Inflammatory macrophage (primary cell): ENCODE measurements at regions not wholly inside any gene's neighbourhood (a gene's known extent, or its start where the extent isn't known, plus 50 kb on each side); places are given as distances from the start of the nearest gene placed in this dataset.

Source experiments
- DNase-seq, 2 donors: peaks; one replicate each; pipeline ENCODE4 v3.0.0-alpha.2; 2020 to 2022

DNA sequence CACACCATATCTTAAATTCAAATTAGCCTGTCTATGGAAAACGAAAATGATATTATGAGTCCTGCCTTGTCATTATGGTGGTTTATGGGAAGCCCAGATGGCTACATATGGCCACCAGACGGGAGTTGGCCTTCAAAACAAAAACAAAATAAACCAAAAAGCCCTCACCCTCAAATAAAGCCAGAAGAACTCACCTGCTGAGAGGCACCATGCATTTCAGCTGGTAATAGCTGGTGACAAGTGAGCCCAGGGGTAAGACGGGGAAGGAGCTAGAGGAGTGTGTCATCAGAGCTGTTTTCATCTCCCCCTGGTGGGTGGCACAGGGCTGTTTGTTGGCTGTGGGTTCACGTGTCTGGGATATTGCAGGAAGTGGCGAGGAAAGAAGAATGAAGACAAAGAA lies 152.9 kb downstream of the EFNB2 start:
- no peak for DNase-seq

DNA sequence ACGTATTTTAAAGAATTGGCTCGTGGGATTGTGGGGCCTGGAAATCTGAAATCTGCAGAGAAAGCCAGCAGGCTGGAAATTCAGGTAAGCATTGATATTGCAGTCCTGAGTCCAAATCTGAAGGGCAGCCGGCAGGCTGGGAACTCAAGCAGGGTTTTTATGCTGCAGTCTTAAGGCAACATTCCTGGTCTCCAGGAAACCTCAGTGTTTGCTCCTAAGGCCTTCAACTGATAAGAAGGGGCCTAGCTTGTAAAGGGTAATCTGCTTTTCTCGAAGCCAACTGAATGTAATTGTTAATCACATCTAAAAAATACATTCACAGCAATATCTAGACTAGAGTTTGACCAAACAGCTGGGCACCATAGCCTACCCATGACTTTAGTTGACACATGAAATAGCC lies 154.4 kb downstream of the EFNB2 start:
- DNase-seq: no peak

DNA sequence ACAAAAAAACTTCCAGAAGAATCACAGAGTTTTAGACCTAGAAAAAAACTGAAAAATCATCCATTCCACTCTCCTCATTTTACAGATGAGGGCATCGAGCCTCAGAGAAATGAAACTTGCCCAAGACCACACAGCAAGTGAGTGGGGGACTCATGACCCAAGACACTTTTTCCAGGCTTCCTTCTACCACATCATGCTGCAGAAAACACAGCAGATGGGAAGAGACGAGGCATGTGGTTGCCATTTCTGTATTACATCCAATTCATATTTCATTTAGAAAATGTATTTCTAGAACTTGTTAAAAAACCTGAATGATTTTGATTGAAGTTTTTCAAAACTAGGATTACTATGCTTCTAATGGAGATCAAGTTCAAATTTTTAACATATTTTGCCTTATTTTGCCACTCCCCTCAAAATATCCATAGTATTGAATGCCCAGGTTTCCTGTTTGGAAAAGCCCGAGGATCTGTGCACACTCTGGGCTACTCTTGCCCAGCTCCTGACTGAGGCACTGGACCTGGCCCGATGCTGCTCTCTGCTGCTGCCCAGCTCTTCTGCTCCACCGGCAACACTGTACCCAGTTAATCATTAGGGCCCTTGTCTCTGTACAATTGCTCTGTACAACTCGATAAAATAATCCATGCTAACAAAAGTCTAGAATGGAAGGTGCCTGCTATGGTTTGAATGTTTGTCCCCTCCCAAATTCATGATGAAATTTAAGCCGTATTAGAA lies 157.4 kb downstream of the EFNB2 start:
- DNase-seq: no peak

DNA sequence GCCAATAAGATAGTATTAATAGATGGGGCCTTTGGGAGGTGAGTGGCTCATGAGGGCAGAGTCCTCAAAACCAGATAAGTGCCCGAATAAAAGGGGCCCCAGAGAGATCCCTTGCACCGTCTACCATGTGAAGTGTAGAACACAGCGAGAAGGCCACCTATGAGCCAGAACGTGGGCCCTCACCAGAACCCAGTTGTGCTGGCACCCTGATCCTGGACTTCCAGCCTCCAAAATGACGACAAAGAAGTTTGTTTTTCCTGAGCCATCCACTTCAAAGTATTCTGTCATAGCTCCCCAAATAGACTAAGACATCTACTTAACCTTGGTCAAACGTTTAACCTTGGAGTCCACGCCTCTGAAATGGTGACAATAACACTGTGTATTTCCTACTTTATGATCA lies 158.1 kb downstream of the EFNB2 start:
- DNase-seq: no peak

DNA sequence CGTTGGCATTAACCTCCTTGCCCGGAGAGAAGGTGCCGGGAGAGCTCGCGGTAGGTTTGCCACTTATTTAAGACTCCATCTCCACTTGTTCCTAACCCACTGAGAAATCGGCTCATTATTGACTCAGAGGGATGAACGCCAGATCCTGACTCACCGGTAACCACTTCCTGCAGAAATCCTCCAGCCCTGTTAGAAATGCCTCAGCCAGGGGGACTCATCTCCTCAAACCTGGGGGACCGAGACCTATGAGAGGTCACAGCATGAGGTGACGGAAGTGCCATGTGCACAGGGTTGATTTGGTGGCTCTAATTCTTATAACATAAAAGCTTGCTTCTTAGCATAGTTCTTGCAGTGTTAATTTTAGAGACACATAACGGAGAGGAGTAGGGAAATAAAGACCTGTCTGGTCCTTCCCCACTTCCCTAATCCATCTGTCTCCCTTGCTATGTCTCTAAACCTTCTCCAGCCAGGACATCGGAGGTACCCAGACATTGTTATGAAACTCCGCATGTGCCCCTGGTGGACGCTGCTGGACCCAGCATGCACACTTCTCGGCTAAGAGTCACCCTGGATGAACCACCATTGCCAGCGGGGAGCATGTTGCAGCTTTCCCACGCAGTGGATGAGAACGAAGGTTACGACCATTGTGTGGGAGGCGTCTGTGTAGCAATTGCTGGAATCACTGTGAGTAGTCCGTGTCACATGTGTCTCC lies 158.9 kb downstream of the EFNB2 start:
- peak in 1 of 2 donors; percentile 34 for DNase-seq

DNA sequence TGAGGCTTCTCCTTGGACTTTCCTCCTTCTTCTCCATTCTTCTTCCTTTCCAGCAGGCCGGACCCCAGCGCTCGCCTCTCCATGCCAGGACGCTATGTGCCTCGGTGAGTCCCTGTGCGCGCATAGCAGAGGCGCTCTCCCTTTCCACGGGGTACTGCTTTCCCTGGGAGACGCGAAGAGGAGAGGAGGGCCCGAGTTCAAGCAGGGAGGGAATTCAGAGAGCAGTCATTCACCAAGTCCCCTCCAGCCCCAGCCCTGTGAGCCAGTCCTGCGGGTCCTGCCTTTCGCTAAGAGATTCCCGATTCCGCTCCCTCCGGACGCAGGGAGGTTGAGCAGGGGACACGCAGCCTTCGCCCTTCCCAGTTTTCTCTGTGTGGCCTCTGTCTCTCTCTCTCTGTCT lies 160.4 kb downstream of the EFNB2 start:
- DNase-seq: no peak

DNA sequence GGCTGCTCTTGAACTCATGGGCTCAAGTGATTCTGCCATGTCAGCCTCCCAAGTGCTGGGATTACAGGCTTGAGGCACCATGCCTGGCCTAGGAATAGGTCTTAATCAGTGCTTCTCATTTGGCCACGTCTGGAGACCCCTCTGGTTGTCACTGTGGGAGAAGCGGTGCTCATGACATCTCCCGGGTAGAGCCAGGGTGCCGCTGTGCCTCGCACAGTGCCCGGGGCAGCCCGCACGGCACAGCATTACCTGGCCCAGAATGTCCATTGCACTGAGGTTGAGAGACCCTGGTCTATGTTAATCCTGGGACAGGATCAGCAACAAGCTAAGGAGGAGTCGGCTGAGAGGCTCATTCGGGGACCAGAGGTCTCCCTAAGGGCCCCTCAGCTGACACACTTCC lies 160.8 kb downstream of the EFNB2 start:
- DNase-seq: no peak

DNA sequence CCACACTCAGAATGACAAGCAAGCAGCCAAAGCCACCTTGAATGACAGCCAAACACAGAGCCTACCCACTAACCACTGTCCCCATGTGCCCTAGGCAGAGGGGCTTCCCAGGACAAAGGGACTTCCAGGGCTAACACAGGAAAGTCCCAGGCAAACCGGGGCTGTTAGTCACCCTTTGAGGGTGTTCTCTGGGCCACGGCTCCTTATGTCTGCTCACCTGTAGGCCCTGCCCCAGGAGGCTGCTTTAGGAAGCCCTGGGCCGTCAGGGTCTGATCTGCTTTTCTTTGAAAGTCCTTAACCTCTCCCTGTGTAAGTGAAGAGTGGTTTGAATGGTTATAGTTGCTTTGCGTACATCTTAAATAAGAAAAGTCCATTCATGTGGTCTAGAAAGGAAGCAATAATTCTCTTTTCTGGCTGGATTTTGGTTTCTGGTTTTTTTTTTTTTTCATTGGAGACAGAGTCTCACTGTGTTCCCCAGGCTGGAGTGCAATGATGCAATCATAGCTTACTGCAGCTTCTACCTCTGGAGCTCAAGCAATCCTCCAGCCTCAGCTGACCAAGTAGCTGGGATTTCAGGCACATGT lies 161.4 kb downstream of the EFNB2 start:
- no peak for DNase-seq

DNA sequence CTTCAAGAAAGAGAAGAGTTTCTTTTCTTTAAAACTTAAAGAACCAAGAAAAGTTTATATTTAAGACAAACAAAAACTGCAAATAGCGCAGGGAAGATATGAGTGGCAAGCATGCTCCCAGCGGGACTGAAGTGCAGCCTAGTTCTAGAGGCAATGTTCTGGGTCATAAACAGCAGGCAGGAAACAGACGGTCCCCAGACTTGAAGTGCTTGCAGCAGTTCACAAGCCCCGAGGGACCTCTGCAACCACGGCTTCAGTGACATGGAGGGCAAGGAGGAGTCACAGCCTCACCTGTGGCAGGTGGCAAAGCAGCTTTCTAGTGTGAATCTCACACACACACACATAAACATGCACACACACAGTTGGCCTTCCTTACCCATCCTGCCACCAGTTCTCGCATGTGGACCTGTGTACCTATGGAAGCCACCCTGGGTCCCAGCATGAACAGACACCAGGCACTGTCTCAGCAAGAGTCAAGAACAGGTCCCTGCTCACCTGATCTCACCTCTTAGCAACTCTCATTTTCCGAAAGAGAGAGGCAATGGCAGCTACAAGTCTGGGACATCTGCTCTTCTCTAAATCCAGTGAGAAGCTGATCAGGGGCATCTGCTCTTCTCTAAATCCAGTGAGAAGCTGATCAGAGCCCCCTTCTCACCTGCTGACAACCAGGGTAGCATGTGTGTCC lies 162.0 kb downstream of the EFNB2 start:
- DNase-seq: no peak

DNA sequence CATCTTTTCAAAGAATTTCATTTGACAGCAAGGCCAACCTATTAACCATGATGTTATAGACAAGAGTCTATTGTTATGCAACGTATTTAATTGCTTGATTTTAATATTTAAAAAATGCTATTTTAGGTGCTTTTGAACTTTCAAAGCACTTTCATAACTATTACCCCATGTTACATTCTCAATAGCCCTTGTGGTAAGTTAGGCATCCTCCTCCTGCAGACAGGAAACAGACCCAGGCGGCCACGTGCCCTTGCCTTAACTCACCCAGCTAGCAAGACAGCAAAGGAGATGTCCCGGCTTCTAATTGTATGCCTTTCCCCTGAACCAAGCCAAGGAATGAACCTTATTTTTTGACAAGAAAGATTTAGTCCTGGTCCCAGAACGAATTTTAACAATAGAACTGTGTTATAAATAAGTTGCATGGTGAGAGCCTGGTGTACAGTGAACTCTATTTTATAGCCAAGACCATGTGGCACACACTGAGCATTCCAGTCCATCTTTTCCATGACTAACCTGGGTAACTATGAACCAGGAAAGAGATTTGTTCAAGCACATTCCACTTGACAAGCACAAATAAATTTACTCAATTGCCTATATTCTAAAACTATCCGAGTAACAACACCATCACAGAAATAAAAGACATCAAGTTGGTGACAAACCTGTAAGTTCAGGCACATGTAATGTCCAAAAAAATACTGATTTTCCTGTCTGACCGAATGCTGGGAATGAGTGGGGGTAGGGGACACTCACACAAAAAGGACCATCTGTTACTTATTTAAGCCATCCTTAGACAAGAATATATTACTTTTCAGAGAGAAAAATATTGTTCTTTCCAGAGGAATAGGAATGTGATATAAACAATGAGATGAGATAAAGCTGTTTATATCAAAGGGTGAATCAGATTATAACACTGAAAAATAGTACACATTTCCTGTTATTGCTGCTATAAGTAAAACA lies 163.0 kb downstream of the EFNB2 start:
- no peak for DNase-seq

DNA sequence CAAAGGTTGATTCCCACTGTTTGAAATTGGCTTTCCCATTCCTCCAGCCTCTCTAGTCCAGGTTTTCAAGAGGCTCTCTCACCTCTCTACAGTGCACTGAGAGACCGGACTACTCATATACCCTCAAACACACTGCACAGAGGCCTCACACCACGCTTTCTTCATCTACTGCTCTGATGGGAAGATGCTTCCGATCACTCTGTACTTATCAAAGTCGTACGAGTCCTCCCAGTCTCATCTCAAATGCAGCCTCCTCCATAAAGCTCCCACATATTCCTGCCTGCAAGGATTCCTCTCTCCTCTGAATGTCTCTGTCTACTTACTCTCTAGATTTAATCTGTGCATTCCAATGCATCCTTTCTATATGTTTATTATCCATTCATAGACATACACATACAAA lies 164.4 kb downstream of the EFNB2 start:
- DNase-seq: no peak

DNA sequence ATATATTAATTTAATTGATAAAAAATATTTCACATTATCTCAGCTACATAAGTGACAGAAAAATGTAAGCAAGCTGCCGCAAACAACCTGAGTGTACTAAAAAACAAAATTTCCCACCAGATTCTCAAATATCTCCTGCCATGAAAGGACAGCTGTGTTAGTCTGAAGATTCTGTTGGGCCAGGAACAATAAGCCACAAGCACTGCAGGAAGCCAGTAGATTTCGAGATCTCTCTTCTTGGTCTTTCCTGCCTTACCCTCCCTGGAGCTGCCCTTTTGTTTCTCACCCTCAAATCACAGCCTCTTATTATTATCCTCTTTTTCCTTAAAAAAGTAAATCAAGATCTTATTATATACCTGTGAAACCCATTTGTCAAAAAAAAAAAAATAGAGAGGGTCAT lies 165.6 kb downstream of the EFNB2 start:
- no peak for DNase-seq

DNA sequence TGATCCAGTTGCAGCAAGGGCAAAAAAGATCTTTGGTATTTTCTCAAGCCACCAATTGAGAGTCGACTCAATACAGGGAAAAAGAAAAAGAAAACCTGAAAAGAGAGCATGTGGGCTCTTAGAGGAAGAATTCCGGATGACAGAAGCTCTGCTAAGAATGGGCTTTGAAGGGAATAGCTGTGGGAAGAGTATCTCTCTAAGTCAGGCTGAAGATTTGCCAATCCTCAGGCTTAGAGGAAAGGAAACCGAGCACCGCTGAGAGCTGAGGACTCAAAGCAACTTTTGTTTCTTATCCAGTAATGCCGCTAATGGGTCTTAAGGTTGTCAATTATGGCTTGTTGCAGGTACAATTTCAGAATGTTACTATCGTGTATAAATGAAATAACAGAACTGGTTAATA lies 166.4 kb downstream of the EFNB2 start:
- DNase-seq: no peak

DNA sequence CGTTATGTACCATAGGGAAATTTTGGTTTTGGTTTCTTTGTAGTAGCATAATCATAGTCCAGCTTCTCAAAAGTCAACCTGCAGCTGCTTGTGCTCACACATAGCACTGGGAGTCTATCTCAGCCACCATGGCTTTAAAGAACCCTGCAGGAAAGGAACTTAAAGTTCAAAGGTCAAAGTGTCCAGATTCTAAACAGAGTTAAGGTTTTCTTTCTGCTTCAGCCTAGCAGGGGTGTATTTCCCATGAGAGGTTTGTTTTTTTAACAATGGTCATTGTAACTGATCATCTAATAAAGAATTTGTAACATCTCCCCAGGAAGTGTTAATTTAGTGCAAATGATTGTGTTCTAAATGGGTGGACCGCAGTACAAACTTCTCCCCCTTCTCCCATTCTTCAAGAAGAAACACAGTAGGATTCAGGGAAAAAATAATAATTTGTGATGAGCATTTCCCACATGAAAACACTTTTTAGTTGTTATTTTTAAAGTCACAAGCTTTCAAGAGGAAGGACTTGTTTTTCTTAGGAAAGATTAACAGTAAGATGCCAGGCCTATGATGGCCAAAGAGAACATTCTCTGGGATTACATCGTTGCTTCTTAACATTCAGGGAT lies 168.0 kb downstream of the EFNB2 start:
- no peak for DNase-seq

DNA sequence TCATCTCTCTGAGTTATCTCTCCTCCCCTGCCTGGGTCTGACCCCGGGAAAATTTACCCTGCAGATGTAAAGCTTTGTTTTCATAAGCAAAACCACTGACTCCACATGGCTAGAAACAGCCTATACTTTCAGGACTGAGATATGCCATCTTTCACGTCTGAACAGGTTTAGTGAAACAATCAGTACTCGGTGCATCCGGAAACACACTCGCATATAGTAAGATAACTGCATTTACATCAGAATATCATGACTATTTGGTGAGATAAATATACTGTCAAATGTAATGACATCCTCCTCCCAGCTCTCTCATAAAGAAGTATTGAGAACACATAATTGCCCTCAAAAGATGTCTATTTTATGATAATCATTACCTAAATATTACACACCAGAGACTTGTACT lies 172.8 kb downstream of the EFNB2 start:
- DNase-seq: no peak

DNA sequence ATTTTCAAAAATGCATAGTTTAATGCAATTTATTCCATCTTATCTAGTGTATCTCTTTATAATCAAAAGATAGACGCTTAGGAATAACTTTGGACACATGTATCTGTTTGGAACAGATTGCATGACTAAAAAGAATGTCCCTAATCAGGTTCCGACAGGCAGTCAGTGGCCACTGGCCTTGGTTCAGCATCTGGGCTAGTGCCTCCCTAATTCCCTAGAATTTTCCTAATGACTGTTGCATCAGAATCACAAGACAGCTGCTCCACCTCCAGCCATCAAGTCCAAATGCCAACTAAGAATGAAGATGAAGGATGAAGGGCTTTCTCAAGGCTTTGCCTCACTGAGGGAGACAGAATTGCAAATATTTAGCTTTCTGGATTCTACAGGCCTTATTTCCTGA lies 173.8 kb downstream of the EFNB2 start:
- no peak for DNase-seq

DNA sequence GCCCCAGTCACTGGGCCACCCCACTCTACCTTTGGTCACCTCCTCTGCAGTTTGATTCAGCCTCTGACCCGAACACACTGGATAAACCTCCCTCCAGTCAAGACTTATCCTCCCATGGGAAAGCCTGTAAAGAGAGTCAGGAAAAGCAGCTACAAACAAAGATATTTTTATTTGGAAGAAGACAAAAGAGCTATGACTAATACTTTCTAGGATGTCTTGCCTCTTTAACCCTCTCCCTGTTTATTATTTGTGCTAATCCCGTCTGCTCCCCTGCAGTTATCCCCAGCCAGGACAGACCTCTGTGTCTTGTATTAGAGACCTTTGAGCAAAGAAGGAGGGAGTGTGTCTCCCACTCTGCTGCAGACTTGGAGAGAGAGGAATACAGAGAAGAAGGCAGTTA lies 178.3 kb downstream of the EFNB2 start:
- no peak for DNase-seq

DNA sequence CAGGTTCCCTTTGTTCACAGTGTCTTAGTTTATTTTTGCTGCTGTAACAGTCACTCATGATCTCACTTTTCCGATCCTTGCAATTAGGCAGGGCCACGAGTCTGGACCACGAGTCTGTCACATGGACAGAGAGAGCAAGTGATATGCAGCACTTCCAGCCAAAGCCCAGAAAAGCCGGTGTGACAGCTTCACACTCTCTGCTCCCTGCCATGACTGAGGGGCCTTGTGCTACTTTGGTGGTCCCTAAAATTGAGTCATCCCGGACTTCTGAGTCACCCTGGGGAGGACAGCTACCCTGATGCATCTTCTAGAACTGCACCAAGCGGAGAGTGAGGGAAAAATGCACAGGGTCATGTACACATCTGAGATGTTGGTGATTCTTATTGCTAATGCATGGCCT lies 179.6 kb downstream of the EFNB2 start:
- no peak for DNase-seq

DNA sequence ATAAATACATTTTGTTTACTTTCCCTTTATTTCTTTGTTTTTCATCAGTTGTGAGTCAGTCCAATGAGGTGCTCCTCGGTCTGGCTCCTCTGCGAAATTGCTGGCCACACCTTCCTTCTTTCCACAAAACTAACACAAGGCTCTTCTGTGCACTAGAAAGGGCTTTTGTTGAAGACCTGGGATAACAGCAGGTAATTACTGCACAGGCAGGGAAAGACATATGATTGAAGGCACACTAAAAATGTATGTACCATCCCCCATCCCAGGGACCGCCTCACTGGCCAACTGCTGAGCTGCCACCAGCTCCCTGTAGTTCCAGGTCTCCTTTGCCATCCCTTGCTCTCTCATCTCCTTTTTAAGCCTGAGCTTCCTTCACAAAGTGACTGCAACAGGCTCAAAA lies 180.5 kb downstream of the EFNB2 start:
- DNase-seq: no peak

DNA sequence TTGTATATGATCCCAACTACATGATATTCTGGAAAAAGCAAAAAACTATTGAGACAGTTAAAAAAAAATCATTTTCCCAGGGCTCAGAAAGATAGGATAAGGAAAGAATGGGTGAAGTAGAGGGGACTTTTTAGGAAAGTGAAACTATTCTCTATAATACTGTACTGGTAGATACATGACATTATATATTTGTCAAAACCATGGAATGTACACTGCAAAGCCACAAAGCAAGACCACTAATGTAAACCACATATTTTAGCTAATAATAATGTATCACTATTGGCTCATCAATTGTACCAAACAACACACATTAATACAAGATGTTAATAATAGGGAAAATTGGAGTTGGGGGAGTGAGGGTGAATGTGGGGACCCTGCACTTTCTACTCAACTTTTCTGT lies 182.6 kb downstream of the EFNB2 start:
- DNase-seq: no peak

DNA sequence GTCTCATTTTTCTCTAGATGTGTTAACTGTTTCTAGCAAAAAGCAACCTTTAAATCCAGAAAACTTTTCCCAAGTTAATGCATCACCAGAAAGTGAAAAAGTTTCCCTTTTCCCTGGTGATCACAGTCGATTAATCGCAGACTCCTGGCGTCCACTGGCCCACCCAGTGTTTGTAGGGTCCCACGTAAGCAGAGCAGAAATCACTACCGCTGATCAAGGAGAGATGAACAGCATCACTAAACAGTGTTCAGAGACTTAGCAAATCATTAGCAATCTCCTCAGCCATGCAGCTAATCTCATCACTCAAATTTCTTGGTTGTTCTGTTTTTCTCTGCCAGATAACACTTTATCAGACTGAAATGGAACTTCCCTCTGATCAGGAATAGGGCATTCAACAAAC lies 184.2 kb downstream of the EFNB2 start:
- DNase-seq: no peak

DNA sequence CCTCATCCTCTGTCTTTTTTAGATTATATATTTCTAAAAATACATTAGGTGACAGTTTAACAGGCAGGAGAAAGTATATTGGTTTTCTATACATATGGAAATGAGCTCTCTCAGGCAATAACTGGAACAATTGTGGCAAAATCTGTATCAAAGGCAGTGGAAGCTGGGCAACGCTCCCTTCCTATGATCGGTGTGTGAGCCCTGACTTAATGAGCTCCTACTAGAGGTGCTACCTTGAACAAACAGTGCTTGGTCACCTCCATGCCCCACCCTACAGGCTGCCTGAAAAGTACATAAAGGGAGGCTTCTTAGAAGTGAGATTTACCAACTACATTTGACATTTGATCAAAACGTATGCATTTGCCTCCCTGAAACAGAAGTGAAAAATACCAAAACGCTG lies 185.3 kb downstream of the EFNB2 start:
- no peak for DNase-seq
